IMR-90 (cell line): ENCODE measurements at regions not wholly inside any gene's neighbourhood (a gene's known extent, or its start where the extent isn't known, plus 50 kb on each side); places are given as distances from the start of the nearest gene placed in this dataset.
A peak's percentile ranks its signal among the peaks of the same experiment; 100 is the strongest.

Source experiments
- ATAC-seq: fragments of 200-7000 bp; cut with Tn5 transposase; 2 replicates; pipeline ENCODE4 v1.9.1; 2020; ENCODE audit warnings: low read depth, mild to moderate bottlenecking, moderate library complexity
- BruUV-seq: library from RNA; stranded (reverse); fragments of 400-500 nt; replicated peaks from 2 replicates; lab custom pipeline; 2021; lab: Mats Ljungman, UMichigan
- CTCF ChIA-PET: fragments of 300-600 bp; formaldehyde crosslinking; extraction: SDS; loops from one replicate; lab custom pipeline; 2021; ENCODE audit warnings: antibody characterized with exemption; lab: Yijun Ruan, JAX
- POLR2A ChIA-PET: fragments of 300-600 bp; sonication (Branson Sonifier 250); formaldehyde crosslinking; loops from one replicate; lab custom pipeline; 2022; ENCODE audit warnings: antibody characterized with exemption; ENCODE audit not compliant: unreplicated experiment; lab: Charles Lee
- DNase-seq: peaks from one replicate; pipeline ENCODE4 v3.0.0; 2013
- H2AFZ ChIP-seq: replicated peaks from 2 replicates; pipeline ENCODE3; 2013; ENCODE audit warnings: low read length, mild to moderate bottlenecking; ENCODE audit not compliant: poor library complexity
- H2AK5ac ChIP-seq: 2 replicates; pipeline ENCODE4 v1.6.1; 2013; ENCODE audit warnings: low read depth, low read length, inconsistent platforms
- H2AK9ac ChIP-seq: replicated peaks from 2 replicates; pipeline ENCODE3; 2013; ENCODE audit warnings: mild to moderate bottlenecking, low read depth, low read length, moderate library complexity; ENCODE audit not compliant: poor library complexity
- H2BK120ac ChIP-seq: 2 replicates; pipeline ENCODE4 v1.6.1; 2013; ENCODE audit warnings: low read depth, low read length, inconsistent platforms
- H2BK15ac ChIP-seq: 3 replicates; pipeline ENCODE4 v1.6.1; 2013; ENCODE audit warnings: low read depth, low read length, inconsistent platforms
- H2BK20ac ChIP-seq: 2 replicates; pipeline ENCODE4 v1.6.1; 2013; ENCODE audit warnings: low read depth, mild to moderate bottlenecking, inconsistent platforms, low read length, moderate library complexity
- H2BK5ac ChIP-seq: 2 replicates; pipeline ENCODE4 v1.6.1; 2013; ENCODE audit warnings: mild to moderate bottlenecking, low read depth, low read length, inconsistent platforms; ENCODE audit not compliant: poor library complexity, severe bottlenecking
- H3K14ac ChIP-seq: replicated peaks from 2 replicates; pipeline ENCODE4 v1.6.1; 2013; ENCODE audit warnings: low read depth, low read length, inconsistent platforms
- H3K18ac ChIP-seq: 2 replicates; pipeline ENCODE4 v1.6.1; 2013; ENCODE audit warnings: low read depth, low read length, control low read depth
- H3K23ac ChIP-seq: 2 replicates; pipeline ENCODE4 v1.6.1; 2013; ENCODE audit warnings: low read depth, low read length, inconsistent platforms
- H3K27ac ChIP-seq: 2 replicates; pipeline ENCODE4 v1.5.1; 2013; ENCODE audit warnings: mild to moderate bottlenecking, control low read depth, low read length; ENCODE audit not compliant: insufficient read depth
- H3K27me3 ChIP-seq: 2 replicates; pipeline ENCODE4 v1.6.1; 2013; ENCODE audit warnings: low read length; ENCODE audit not compliant: control insufficient read depth, insufficient read depth
- H3K36me3 ChIP-seq: 2 replicates; pipeline ENCODE4 v1.6.1; 2013; ENCODE audit warnings: low read length, mixed read lengths; ENCODE audit not compliant: control insufficient read depth, insufficient read depth
- H3K4ac ChIP-seq: 2 replicates; pipeline ENCODE4 v1.6.1; 2013; ENCODE audit warnings: low read depth, low read length, inconsistent platforms
- H3K4me1 ChIP-seq: 2 replicates; pipeline ENCODE4 v1.6.1; 2013; ENCODE audit warnings: low read length, mixed read lengths; ENCODE audit not compliant: control insufficient read depth, insufficient read depth
- H3K4me2 ChIP-seq: 2 replicates; pipeline ENCODE4 v1.6.1; 2013; ENCODE audit warnings: low read depth, mild to moderate bottlenecking, control low read depth, low read length, moderate library complexity
- H3K4me3 ChIP-seq: 2 replicates; pipeline ENCODE4 v1.5.1; 2013; ENCODE audit warnings: low read depth, mild to moderate bottlenecking, control low read depth, low read length, moderate library complexity; ENCODE audit not compliant: insufficient read depth
- H3K56ac ChIP-seq: 2 replicates; pipeline ENCODE4 v1.6.1; 2013; ENCODE audit warnings: low read length, inconsistent platforms; ENCODE audit not compliant: insufficient read depth; ENCODE audit errors: extremely low read depth
- H3K79me1 ChIP-seq, 2 experiments: 2 replicates each; pipeline ENCODE4 v1.6.1; 2013; ENCODE audit warnings: low read length in 2 of 2, inconsistent platforms in 1 of 2, low read depth in 1 of 2
- H3K9ac ChIP-seq: 2 replicates; pipeline ENCODE4 v1.6.1; 2013; ENCODE audit warnings: low read depth, low read length, control low read depth
- H3K9me1 ChIP-seq: 2 replicates; pipeline ENCODE4 v1.6.1; 2013; ENCODE audit warnings: low read length, inconsistent platforms; ENCODE audit not compliant: insufficient read depth
- H3K9me3 ChIP-seq: 2 replicates; pipeline ENCODE4 v1.6.1; 2013; ENCODE audit warnings: low read length; ENCODE audit not compliant: control insufficient read depth, insufficient read depth
- H4K20me1 ChIP-seq: 2 replicates; pipeline ENCODE4 v1.6.1; 2013; ENCODE audit warnings: low read length, inconsistent platforms; ENCODE audit not compliant: insufficient read depth
- H4K5ac ChIP-seq: 2 replicates; pipeline ENCODE4 v1.6.1; 2013; ENCODE audit warnings: mild to moderate bottlenecking, low read depth, low read length, control low read depth
- H4K8ac ChIP-seq, 2 experiments: 2 replicates each; pipeline ENCODE4 v1.6.1; 2013; ENCODE audit warnings: low read depth in 2 of 2, low read length in 2 of 2, control low read depth in 1 of 2, inconsistent platforms in 1 of 2
- H4K91ac ChIP-seq: 2 replicates; pipeline ENCODE4 v1.6.1; 2013; ENCODE audit warnings: low read depth, low read length, inconsistent platforms; ENCODE audit not compliant: insufficient read depth
- BHLHE40 ChIP-seq: fragments of 150-350 bp; IDR thresholded peaks from 2 replicates; pipeline ENCODE4 v1.6.1; 2016; ENCODE audit warnings: mild to moderate bottlenecking, low read depth, low read length
- CEBPB ChIP-seq: IDR thresholded peaks from 2 replicates; pipeline ENCODE4 v1.6.1; 2012; ENCODE audit warnings: low read depth, low read length, improper control_type of control experiment
- CHD1 ChIP-seq: IDR thresholded peaks from 2 replicates; pipeline ENCODE4 v1.6.1; 2012; ENCODE audit warnings: low read depth, low read length, improper control_type of control experiment
- FOS ChIP-seq: fragments of 150-350 bp; IDR thresholded peaks from 2 replicates; pipeline ENCODE4 v1.6.1; 2016; ENCODE audit warnings: low read depth, low read length
- MAFK ChIP-seq: IDR thresholded peaks from 2 replicates; pipeline ENCODE4 v1.6.1; 2012; ENCODE audit warnings: low read depth, low read length, improper control_type of control experiment
- MAZ ChIP-seq: IDR thresholded peaks from 2 replicates; pipeline ENCODE4 v1.6.1; 2012; ENCODE audit warnings: low read depth, mild to moderate bottlenecking, low read length, improper control_type of control experiment, moderate library complexity, borderline replicate concordance
- MXI1 ChIP-seq: IDR thresholded peaks from 2 replicates; pipeline ENCODE4 v1.6.1; 2012; ENCODE audit warnings: low read depth, mild to moderate bottlenecking, low read length, moderate library complexity, borderline replicate concordance
- NFE2L2 ChIP-seq: fragments of 150-350 bp; IDR thresholded peaks from 2 replicates; pipeline ENCODE4 v1.6.1; 2016; ENCODE audit warnings: low read depth, mild to moderate bottlenecking, low read length
- POLR2A ChIP-seq: IDR thresholded peaks from 2 replicates; pipeline ENCODE4 v1.6.1; 2012; ENCODE audit warnings: mild to moderate bottlenecking, low read depth, low read length
- RAD21 ChIP-seq: IDR thresholded peaks from 2 replicates; pipeline ENCODE4 v1.6.1; 2012; ENCODE audit warnings: low read length, improper control_type of control experiment
- RCOR1 ChIP-seq: IDR thresholded peaks from 2 replicates; pipeline ENCODE4 v1.6.1; 2012; ENCODE audit warnings: mild to moderate bottlenecking, low read length, improper control_type of control experiment; ENCODE audit not compliant: insufficient replicate concordance
- RFX5 ChIP-seq: IDR thresholded peaks from 2 replicates; pipeline ENCODE4 v1.8.0; 2012; ENCODE audit warnings: low read depth, mild to moderate bottlenecking, low read length, moderate library complexity
- SMC3 ChIP-seq: fragments of 150-350 bp; IDR thresholded peaks from 2 replicates; pipeline ENCODE4 v1.6.1; 2016; ENCODE audit warnings: low read depth, mild to moderate bottlenecking, antibody characterized with exemption, low read length, moderate library complexity
- WGBS, 2 experiments: methylation state at CpG; one replicate each; pipeline versions ENCODE4 v1.1.5 to v1.1.7; 2013; ENCODE audit warnings: missing lambda C conversion rate in 2 of 2; ENCODE audit not compliant: insufficient read length in 1 of 2; ENCODE audit errors: extremely low coverage in 2 of 2; 5-methylcytosine and 5-hydroxymethylcytosine counted together
- dilution Hi-C: fragments of 300-500 bp; cut with HindIII; formaldehyde crosslinking; loops from one replicate; pipeline ENCODE4 v1.14.3; 2018; ENCODE audit warnings: low sequenced_read_pairs; ENCODE audit not compliant: unreplicated experiment
- in situ Hi-C: fragments of 300-500 bp; cut with MboI; formaldehyde crosslinking; loops from 3 replicates; pipeline ENCODE4 v1.14.3; 2019; ENCODE audit warnings: low sequenced_read_pairs, inconsistent platforms, mixed read lengths
- intact Hi-C: fragments of 100-400 bp; cut with micrococcal nuclease; formaldehyde crosslinking; loops from 2 replicates; pipeline ENCODE4 v1.10.0; 2022
- TF ChIP-seq, protein P1 (sequence below): fragments of 150-350 bp; IDR thresholded peaks from 2 replicates; pipeline ENCODE4 v1.6.1; 2016; ENCODE audit warnings: low read depth, mild to moderate bottlenecking, low read length, moderate library complexity, borderline replicate concordance
- TF ChIP-seq, protein P2 (sequence below): fragments of 150-350 bp; IDR thresholded peaks from 2 replicates; pipeline ENCODE4 v1.6.1; 2017; ENCODE audit warnings: mild to moderate bottlenecking, antibody characterized with exemption, low read length, low read depth
- TF ChIP-seq, protein P3 (sequence below): conservative IDR thresholded peaks from 2 replicates; pipeline ENCODE4 v1.5.1; 2012; ENCODE audit warnings: mild to moderate bottlenecking, low read depth, low read length, improper control_type of control experiment

DNA sequence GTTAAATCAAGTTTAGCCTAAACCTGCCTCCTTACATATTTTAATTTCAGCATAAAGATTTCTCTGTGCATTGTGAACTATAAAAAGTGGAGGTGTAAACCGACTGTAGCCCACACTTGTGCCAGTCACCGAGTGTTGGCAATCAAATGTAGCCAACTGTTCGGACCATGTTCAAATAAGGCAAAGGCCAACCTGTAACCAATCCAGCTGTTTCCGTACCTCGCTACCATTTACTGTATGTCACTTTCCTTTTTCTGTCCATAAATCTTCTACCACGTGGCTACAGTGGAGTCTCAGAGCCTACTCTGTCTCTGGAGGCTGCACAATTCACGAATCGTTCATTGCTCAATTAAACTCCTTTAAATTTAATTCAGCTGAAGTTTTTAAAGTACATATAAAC lies 156.0 kb downstream of the SLC25A46 start:
- no peak overlapping the region for H3K56ac ChIP-seq
- no peak overlapping the region for H3K14ac ChIP-seq
- H2AK9ac ChIP-seq, result no peak overlapping the region
- dilution Hi-C loops (no loop called here), in situ Hi-C loops (no loop called here), intact Hi-C loops (loop anchor here (5.0 kb wide), 1 partner anchor 128 kb away; no protein-coding TSS in a partner anchor)
- H3K23ac ChIP-seq, result no peak overlapping the region
- H3K4me2 ChIP-seq, result no peak overlapping the region
- H2AK5ac ChIP-seq, result peak overlapping the region; percentile 13; the same call in 1 of the 2 replicates
- peak overlapping the region; percentile 71 for H4K5ac ChIP-seq
- DNase-seq (no peak), ATAC-seq (no peak)
- peaks cover 3% of the 10 kb centered on the region; the same call in 1 of the 2 replicates for H3K4me1 ChIP-seq
- H2BK5ac ChIP-seq, result no peak overlapping the region
- H4K8ac ChIP-seq, result no peak overlapping the region
- H3K9me1 ChIP-seq, result no peaks in the 10 kb centered on the region
- no peaks in the 10 kb centered on the region for H3K27me3 ChIP-seq
- no peak overlapping the region for H3K4me3 ChIP-seq
- no peaks in the 10 kb centered on the region for H4K20me1 ChIP-seq
- H3K79me1 ChIP-seq, result no peaks in the 10 kb centered on the region
- no peaks in the 10 kb centered on the region for H3K9me3 ChIP-seq
- no peak overlapping the region; the same call in 2 of the 3 replicates for H2BK15ac ChIP-seq
- peak overlapping the region; percentile 71; the same call in 1 of the 2 replicates for H3K18ac ChIP-seq
- H4K91ac ChIP-seq, result no peak overlapping the region
- ChIA-PET POLR2A (no interaction called here), CTCF (no interaction called here)
- no peak overlapping the region for H3K9ac ChIP-seq
- no peak overlapping the region for H3K27ac ChIP-seq
- WGBS, 2 experiments, result 100% methylated on average over 1 of the region's 8 CpGs; no CpG with 5 or more reads in 1 of the 2 experiments
- no peak overlapping the region for H2AFZ ChIP-seq
- no TSS peak for BruUV-seq
- H3K36me3 ChIP-seq, result no peaks in the 10 kb centered on the region
- H2BK20ac ChIP-seq, result peak overlapping the region; percentile 8; the same call in 1 of the 2 replicates
- no peak for TF ChIP-seq MAZ
- TF ChIP-seq BHLHE40, result no peak
- no peak for TF ChIP-seq NFE2L2
- TF ChIP-seq POLR2A, result no peak
- TF ChIP-seq CEBPB, result no peak
- TF ChIP-seq FOS, result no peak
- no peak for TF ChIP-seq MXI1
- TF ChIP-seq, protein P1, sequence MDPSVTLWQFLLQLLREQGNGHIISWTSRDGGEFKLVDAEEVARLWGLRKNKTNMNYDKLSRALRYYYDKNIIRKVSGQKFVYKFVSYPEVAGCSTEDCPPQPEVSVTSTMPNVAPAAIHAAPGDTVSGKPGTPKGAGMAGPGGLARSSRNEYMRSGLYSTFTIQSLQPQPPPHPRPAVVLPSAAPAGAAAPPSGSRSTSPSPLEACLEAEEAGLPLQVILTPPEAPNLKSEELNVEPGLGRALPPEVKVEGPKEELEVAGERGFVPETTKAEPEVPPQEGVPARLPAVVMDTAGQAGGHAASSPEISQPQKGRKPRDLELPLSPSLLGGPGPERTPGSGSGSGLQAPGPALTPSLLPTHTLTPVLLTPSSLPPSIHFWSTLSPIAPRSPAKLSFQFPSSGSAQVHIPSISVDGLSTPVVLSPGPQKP, result no peak
- TF ChIP-seq RAD21, result no peak
- no peak for TF ChIP-seq RFX5
- TF ChIP-seq CHD1, result no peak
- no peak for TF ChIP-seq MAFK
- TF ChIP-seq, protein P2, sequence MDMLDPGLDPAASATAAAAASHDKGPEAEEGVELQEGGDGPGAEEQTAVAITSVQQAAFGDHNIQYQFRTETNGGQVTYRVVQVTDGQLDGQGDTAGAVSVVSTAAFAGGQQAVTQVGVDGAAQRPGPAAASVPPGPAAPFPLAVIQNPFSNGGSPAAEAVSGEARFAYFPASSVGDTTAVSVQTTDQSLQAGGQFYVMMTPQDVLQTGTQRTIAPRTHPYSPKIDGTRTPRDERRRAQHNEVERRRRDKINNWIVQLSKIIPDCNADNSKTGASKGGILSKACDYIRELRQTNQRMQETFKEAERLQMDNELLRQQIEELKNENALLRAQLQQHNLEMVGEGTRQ, result no peak
- no peak for TF ChIP-seq RCOR1
- TF ChIP-seq SMC3, result no peak
- TF ChIP-seq, protein P3, sequence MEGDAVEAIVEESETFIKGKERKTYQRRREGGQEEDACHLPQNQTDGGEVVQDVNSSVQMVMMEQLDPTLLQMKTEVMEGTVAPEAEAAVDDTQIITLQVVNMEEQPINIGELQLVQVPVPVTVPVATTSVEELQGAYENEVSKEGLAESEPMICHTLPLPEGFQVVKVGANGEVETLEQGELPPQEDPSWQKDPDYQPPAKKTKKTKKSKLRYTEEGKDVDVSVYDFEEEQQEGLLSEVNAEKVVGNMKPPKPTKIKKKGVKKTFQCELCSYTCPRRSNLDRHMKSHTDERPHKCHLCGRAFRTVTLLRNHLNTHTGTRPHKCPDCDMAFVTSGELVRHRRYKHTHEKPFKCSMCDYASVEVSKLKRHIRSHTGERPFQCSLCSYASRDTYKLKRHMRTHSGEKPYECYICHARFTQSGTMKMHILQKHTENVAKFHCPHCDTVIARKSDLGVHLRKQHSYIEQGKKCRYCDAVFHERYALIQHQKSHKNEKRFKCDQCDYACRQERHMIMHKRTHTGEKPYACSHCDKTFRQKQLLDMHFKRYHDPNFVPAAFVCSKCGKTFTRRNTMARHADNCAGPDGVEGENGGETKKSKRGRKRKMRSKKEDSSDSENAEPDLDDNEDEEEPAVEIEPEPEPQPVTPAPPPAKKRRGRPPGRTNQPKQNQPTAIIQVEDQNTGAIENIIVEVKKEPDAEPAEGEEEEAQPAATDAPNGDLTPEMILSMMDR, result no peak
- peak overlapping the region; percentile 31; the same call in 1 of the 2 replicates for H3K4ac ChIP-seq
- peak overlapping the region; percentile 30; the same call in 1 of the 2 replicates for H2BK120ac ChIP-seq
